Mesenchymal stem cell (in vitro differentiated cells and primary cell): ENCODE measurements at regions not wholly inside any gene's neighbourhood (a gene's known extent, or its start where the extent isn't known, plus 50 kb on each side); places are given as distances from the start of the nearest gene placed in this dataset.
A peak's percentile ranks its signal among the peaks of the same experiment; 100 is the strongest.
"Not testable (repeated sequence)": the region's sequence is repeated elsewhere in the genome, so short reads cannot be mapped to it uniquely, and the experiment has no call there.

Experiments
- DNase-seq: peaks from one replicate; pipeline ENCODE4 v3.0.0-alpha.2; 2013
- H2AFZ ChIP-seq: one replicate; pipeline ENCODE4 v1.6.1; 2013; ENCODE audit warnings: low read depth, mild to moderate bottlenecking, control low read depth, inconsistent platforms, low read length, moderate library complexity
- H2AK5ac ChIP-seq: 2 replicates; pipeline ENCODE4 v1.6.1; 2013; ENCODE audit warnings: low read length, moderate library complexity, mild to moderate bottlenecking, inconsistent platforms; ENCODE audit not compliant: severe bottlenecking
- H2BK120ac ChIP-seq: one replicate; pipeline ENCODE4 v1.6.1; 2013; ENCODE audit warnings: low read depth, mild to moderate bottlenecking, inconsistent platforms, low read length, moderate library complexity
- H2BK12ac ChIP-seq, 2 experiments: one replicate each; pipeline ENCODE4 v1.6.1; 2013; ENCODE audit warnings: inconsistent platforms in 2 of 2, low read length in 2 of 2, mild to moderate bottlenecking in 2 of 2, moderate library complexity in 2 of 2, control low read depth in 1 of 2
- H2BK15ac ChIP-seq: one replicate; pipeline ENCODE4 v1.6.1; 2013; ENCODE audit warnings: mild to moderate bottlenecking, low read depth, inconsistent platforms; ENCODE audit not compliant: poor library complexity, severe bottlenecking
- H2BK5ac ChIP-seq: 2 replicates; pipeline ENCODE4 v1.6.1; 2013; ENCODE audit warnings: low read depth, mild to moderate bottlenecking, low read length, control low read depth, inconsistent platforms; ENCODE audit not compliant: poor library complexity, severe bottlenecking
- H3K14ac ChIP-seq, 2 experiments: one replicate each; pipeline ENCODE4 v1.6.1; 2013; ENCODE audit warnings: inconsistent platforms in 2 of 2, low read length in 2 of 2, control low read depth in 1 of 2, mild to moderate bottlenecking in 1 of 2, moderate library complexity in 1 of 2
- H3K18ac ChIP-seq, 2 experiments: one replicate each; pipeline ENCODE4 v1.6.1; 2013; ENCODE audit warnings: inconsistent platforms in 2 of 2, low read length in 2 of 2, control low read depth in 1 of 2, low read depth in 1 of 2, mild to moderate bottlenecking in 1 of 2
- H3K23ac ChIP-seq, 2 experiments: one replicate each; pipeline ENCODE4 v1.6.1; 2013; ENCODE audit warnings: inconsistent platforms in 2 of 2, low read length in 2 of 2, mild to moderate bottlenecking in 2 of 2, moderate library complexity in 2 of 2, control low read depth in 1 of 2
- H3K27ac ChIP-seq: 2 replicates; pipeline ENCODE4 v1.5.1; 2013; ENCODE audit warnings: mild to moderate bottlenecking, moderate library complexity, low read length, control low read depth, inconsistent platforms; ENCODE audit not compliant: poor library complexity, severe bottlenecking
- H3K27me3 ChIP-seq, 2 experiments: 2 replicates each; pipeline versions ENCODE4 v1.6.1 to v1.7.0; 2013; ENCODE audit warnings: low read length in 2 of 2, mild to moderate bottlenecking in 2 of 2, moderate library complexity in 2 of 2, control low read depth in 1 of 2, inconsistent platforms in 1 of 2; ENCODE audit not compliant: control insufficient read depth in 1 of 2, insufficient read depth in 1 of 2
- H3K36me3 ChIP-seq, 2 experiments: 2 replicates each; pipeline versions ENCODE4 v1.6.1 to v1.7.0; 2013; ENCODE audit warnings: low read length in 2 of 2, control low read depth in 1 of 2, inconsistent platforms in 1 of 2, low read depth in 1 of 2, mild to moderate bottlenecking in 1 of 2; ENCODE audit not compliant: insufficient read depth in 2 of 2, control insufficient read depth in 1 of 2
- H3K4ac ChIP-seq, 2 experiments: one replicate each; pipeline ENCODE4 v1.6.1; 2013; ENCODE audit warnings: inconsistent platforms in 2 of 2, low read length in 2 of 2, mild to moderate bottlenecking in 2 of 2, moderate library complexity in 2 of 2, control low read depth in 1 of 2, low read depth in 1 of 2
- H3K4me1 ChIP-seq: 2 replicates; pipeline ENCODE4 v1.6.1; 2013; ENCODE audit warnings: low read depth, low read length, control low read depth; ENCODE audit not compliant: control insufficient read depth, insufficient read depth
- H3K4me2 ChIP-seq: 2 replicates; pipeline ENCODE4 v1.6.1; 2013; ENCODE audit warnings: low read length, mild to moderate bottlenecking, inconsistent platforms; ENCODE audit not compliant: poor library complexity, severe bottlenecking
- H3K4me3 ChIP-seq, 2 experiments: 2 replicates each; pipeline versions ENCODE4 v1.5.1 to v1.7.0; 2013; ENCODE audit warnings: low read length in 2 of 2, mild to moderate bottlenecking in 2 of 2, control low read depth in 1 of 2, low read depth in 1 of 2; ENCODE audit not compliant: insufficient read depth in 1 of 2
- H3K79me1 ChIP-seq: replicated peaks from 2 replicates; pipeline ENCODE4 v1.6.1; 2013; ENCODE audit warnings: mild to moderate bottlenecking, control low read depth, low read length, inconsistent platforms; ENCODE audit not compliant: poor library complexity, severe bottlenecking
- H3K9ac ChIP-seq: 2 replicates; pipeline ENCODE4 v1.7.0; 2013; ENCODE audit warnings: mild to moderate bottlenecking, low read length, moderate library complexity
- H3K9me3 ChIP-seq: 2 replicates; pipeline ENCODE4 v1.7.0; 2013; ENCODE audit warnings: mild to moderate bottlenecking, low read length; ENCODE audit not compliant: control insufficient read depth
- H4K8ac ChIP-seq: one replicate; pipeline ENCODE4 v1.6.1; 2013; ENCODE audit warnings: inconsistent platforms, mild to moderate bottlenecking, low read length, moderate library complexity
- H4K91ac ChIP-seq: one replicate; pipeline ENCODE4 v1.6.1; 2013; ENCODE audit warnings: mild to moderate bottlenecking, low read length, inconsistent platforms
- WGBS: methylation state at CpG from one replicate; pipeline ENCODE4 v1.1.7; 2013; ENCODE audit warnings: mixed read lengths; 5-methylcytosine and 5-hydroxymethylcytosine counted together

DNA sequence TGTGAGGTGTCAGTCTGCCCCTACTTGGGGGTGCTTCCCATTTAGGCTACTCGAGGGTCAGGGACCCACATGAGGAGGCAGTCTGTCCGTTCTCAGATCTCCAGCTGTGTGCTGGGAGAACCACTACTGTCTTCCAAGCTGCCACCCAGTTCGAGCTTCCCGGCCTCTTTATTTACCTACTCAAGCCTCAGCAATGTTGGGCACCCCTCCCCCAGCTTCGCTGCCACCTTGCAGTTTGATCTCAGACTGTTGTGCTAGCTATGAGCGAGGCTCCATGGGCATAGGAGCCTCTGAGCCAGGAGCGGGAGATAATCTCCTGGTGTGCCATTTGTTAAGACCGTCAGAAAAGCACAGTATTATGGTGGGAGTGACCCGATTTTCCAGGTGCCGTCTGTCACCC is 682.4 kb downstream of the CD109 start:
- not testable (repeated sequence) for H3K27me3 ChIP-seq

DNA sequence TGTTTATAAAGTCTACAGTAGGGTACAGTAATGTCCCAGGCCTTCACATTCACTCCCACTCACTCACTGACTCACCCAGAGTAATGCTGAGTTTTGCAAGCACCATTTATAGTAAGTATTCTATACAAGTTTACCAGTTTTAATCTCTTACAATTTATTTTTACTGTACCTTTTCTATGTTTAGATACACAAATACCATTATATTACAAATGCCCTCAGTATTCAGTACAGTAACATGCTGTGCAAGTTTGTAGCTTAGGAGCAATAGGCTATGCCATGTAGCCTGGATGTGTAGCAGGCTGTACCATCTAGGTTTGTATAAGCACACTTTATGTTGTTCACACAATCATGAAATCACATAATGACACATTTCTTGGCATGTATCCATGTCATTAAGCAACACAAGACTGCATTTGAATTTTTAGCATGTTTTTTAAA is 673.6 kb downstream of the CD109 start:
- no peak overlapping the region for H3K4me3 ChIP-seq
- no peak overlapping the region for H2BK15ac ChIP-seq
- H3K4me2 ChIP-seq, result no peak overlapping the region
- no peak overlapping the region for H3K23ac ChIP-seq
- peak overlapping the region in 1 of 2 experiments; percentile 28 for H3K18ac ChIP-seq
- no peaks in the 10 kb centered on the region for H3K36me3 ChIP-seq
- no peaks in the 10 kb centered on the region for H3K79me1 ChIP-seq
- no peak overlapping the region for H3K4ac ChIP-seq
- no peaks in the 10 kb centered on the region for H3K27me3 ChIP-seq
- no peaks in the 10 kb centered on the region for H3K9me3 ChIP-seq
- no peak overlapping the region for H2BK5ac ChIP-seq
- no peaks in the 10 kb centered on the region for H3K4me1 ChIP-seq
- H2BK120ac ChIP-seq, result no peak overlapping the region
- H2AFZ ChIP-seq, result no peak overlapping the region
- no peak overlapping the region for H2BK12ac ChIP-seq
- peak overlapping the region; percentile 3 for H3K9ac ChIP-seq
- H4K91ac ChIP-seq, result no peak overlapping the region
- no peak overlapping the region for H3K14ac ChIP-seq
- H4K8ac ChIP-seq, result no peak overlapping the region
- no peak overlapping the region for H3K27ac ChIP-seq
- no peak overlapping the region for H2AK5ac ChIP-seq
- peak; percentile 81 for DNase-seq

More for the DNA sequence above, 682.4 kb downstream of the CD109 start:
- H3K27ac ChIP-seq, H3K9ac ChIP-seq, H3K9me3 ChIP-seq, H3K23ac ChIP-seq, H3K79me1 ChIP-seq, H2AK5ac ChIP-seq, H3K18ac ChIP-seq, H2AFZ ChIP-seq, H3K36me3 ChIP-seq, H4K8ac ChIP-seq, H2BK15ac ChIP-seq, H3K14ac ChIP-seq, H3K4me3 ChIP-seq, DNase-seq, H3K4me1 ChIP-seq, H2BK120ac ChIP-seq, H2BK5ac ChIP-seq, H4K91ac ChIP-seq, H2BK12ac ChIP-seq, H3K4ac ChIP-seq, H3K4me2 ChIP-seq: not testable (repeated sequence)
- 86% methylated on average over 10 of the region's 10 CpGs for WGBS

DNA sequence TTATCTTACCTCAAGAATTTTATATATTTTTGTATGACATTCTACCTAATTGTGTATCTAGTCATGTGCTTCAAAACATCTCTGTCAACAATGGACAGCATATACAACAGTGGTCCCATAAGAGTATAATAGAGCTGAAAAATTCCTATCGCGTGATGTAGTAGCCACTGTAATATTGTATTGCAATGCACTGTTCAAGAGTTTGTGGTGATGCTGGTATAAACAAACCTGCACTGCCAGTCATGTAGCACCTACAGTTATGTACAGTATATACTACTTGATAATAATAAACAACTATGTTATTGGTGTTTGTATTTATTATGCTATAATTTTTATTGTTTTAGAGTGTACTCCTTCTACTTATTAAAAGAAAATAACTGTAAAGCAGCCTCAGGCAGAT is 672.7 kb downstream of the CD109 start:
- H3K4me2 ChIP-seq, result no peak overlapping the region
- H2BK12ac ChIP-seq, result no peak overlapping the region
- H2BK120ac ChIP-seq, result no peak overlapping the region
- H2AK5ac ChIP-seq, result no peak overlapping the region
- no peaks in the 10 kb centered on the region for H3K79me1 ChIP-seq
- H3K4me3 ChIP-seq, result no peak overlapping the region
- H3K36me3 ChIP-seq, result no peaks in the 10 kb centered on the region
- no peak overlapping the region for H4K91ac ChIP-seq
- H3K27me3 ChIP-seq, result no peaks in the 10 kb centered on the region
- no peaks in the 10 kb centered on the region for H3K9me3 ChIP-seq
- peak; percentile 41 for DNase-seq
- H3K14ac ChIP-seq, result no peak overlapping the region
- no peak overlapping the region for H4K8ac ChIP-seq
- WGBS, result no CpG with 5 or more reads among the region's 2 CpGs
- no peak overlapping the region for H3K9ac ChIP-seq
- no peak overlapping the region for H2BK15ac ChIP-seq
- H3K23ac ChIP-seq, result no peak overlapping the region
- no peak overlapping the region for H2BK5ac ChIP-seq
- H3K4me1 ChIP-seq, result no peaks in the 10 kb centered on the region
- no peak overlapping the region for H2AFZ ChIP-seq
- peak overlapping the region in 1 of 2 experiments; percentile 66 for H3K18ac ChIP-seq
- H3K4ac ChIP-seq, result no peak overlapping the region
- no peak overlapping the region for H3K27ac ChIP-seq

DNA sequence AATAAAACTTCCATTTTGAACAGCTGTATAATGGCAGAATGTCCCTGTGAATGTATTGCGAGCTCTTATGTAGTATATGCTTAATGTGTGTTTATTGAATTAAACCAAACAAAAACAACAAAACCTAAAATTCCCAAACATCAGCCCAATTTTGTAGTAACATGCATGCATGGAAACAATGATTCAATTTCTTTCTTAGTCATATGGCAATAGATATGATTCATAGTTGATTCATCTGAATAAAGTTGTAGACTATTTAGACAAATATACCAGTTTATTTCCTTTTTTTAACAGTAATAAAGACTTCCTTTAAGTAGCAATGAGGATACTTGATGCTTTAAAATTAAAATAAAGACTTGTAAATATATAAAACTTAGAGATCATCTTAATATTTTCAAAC is 670.6 kb downstream of the CD109 start:
- no peak overlapping the region for H3K4me2 ChIP-seq
- H3K4me1 ChIP-seq, result no peaks in the 10 kb centered on the region
- H3K27me3 ChIP-seq, result no peaks in the 10 kb centered on the region
- no peak overlapping the region for H4K8ac ChIP-seq
- H2BK5ac ChIP-seq, result no peak overlapping the region
- H4K91ac ChIP-seq, result no peak overlapping the region
- no peak overlapping the region for H3K23ac ChIP-seq
- peak overlapping the region; percentile 41 for H3K9ac ChIP-seq
- no CpG with 5 or more reads among the region's 1 CpG for whole genome bisulfite sequencing
- no peaks in the 10 kb centered on the region for H3K79me1 ChIP-seq
- H2BK12ac ChIP-seq, result no peak overlapping the region
- no peaks in the 10 kb centered on the region for H3K36me3 ChIP-seq
- no peak overlapping the region for H3K4ac ChIP-seq
- no peak overlapping the region for H3K18ac ChIP-seq
- DNase-seq, result no peak
- H2AFZ ChIP-seq, result no peak overlapping the region
- no peak overlapping the region for H2BK120ac ChIP-seq
- H3K4me3 ChIP-seq, result no peak overlapping the region
- H3K27ac ChIP-seq, result no peak overlapping the region
- H2BK15ac ChIP-seq, result no peak overlapping the region
- no peaks in the 10 kb centered on the region for H3K9me3 ChIP-seq
- no peak overlapping the region for H2AK5ac ChIP-seq
- no peak overlapping the region for H3K14ac ChIP-seq
